Neural cell (in vitro differentiated cells): ENCODE measurements at regions not wholly inside any gene's neighbourhood (a gene's known extent, or its start where the extent isn't known, plus 50 kb on each side); places are given as distances from the start of the nearest gene placed in this dataset.

Experiments used
- H2AFZ ChIP-seq: fragments of 200-600, 300-800 bp; sonication (generic), shearing (Covaris generic); 2 replicates; pipeline ENCODE4 v1.6.0; 2014; ENCODE audit warnings: low read depth, mild to moderate bottlenecking, antibody characterized with exemption, low read length, moderate library complexity
- H3F3A ChIP-seq: fragments of 200-600 bp; shearing (Covaris generic); 2 replicates; pipeline ENCODE4 v1.6.1; 2016; ENCODE audit warnings: mild to moderate bottlenecking, moderate library complexity, mixed read lengths, antibody characterized with exemption, low read length; ENCODE audit not compliant: insufficient read depth, poor library complexity, severe bottlenecking
- H3K27ac ChIP-seq: fragments of 200-600, 300-800 bp; sonication (generic), shearing (Covaris generic); 2 replicates; pipeline ENCODE4 v1.5.1; 2014; ENCODE audit warnings: mild to moderate bottlenecking, low read length, moderate library complexity
- H3K27me3 ChIP-seq: fragments of 300-800, 200-600 bp; sonication (generic), shearing (Covaris generic); 2 replicates; pipeline ENCODE4 v1.6.0; 2014; ENCODE audit warnings: mild to moderate bottlenecking, low read depth, low read length, moderate library complexity; ENCODE audit not compliant: insufficient read depth
- H3K36me3 ChIP-seq: fragments of 300-800, 200-600 bp; sonication (generic), shearing (Covaris generic); 2 replicates; pipeline ENCODE4 v1.5.1; 2014; ENCODE audit warnings: mild to moderate bottlenecking, antibody characterized with exemption, low read length, moderate library complexity; ENCODE audit not compliant: insufficient read depth
- H3K4me2 ChIP-seq: fragments of 300-800, 200-600 bp; sonication (generic), shearing (Covaris generic); 2 replicates; pipeline ENCODE4 v1.6.0; 2014; ENCODE audit warnings: mild to moderate bottlenecking, low read length
- H3K4me3 ChIP-seq: fragments of 300-800, 200-600 bp; sonication (generic), shearing (Covaris generic); 2 replicates; pipeline ENCODE4 v1.5.1; 2014; ENCODE audit warnings: mild to moderate bottlenecking, low read length, moderate library complexity
- H3K79me2 ChIP-seq: fragments of 200-600 bp; shearing (Covaris generic); replicated peaks from 2 replicates; pipeline ENCODE4 v1.6.0; 2014; ENCODE audit warnings: mild to moderate bottlenecking, low read length, moderate library complexity; ENCODE audit not compliant: insufficient read depth
- H3K9ac ChIP-seq: fragments of 300-800, 200-600 bp; sonication (generic), shearing (Covaris generic); 2 replicates; pipeline ENCODE4 v1.6.1; 2016; ENCODE audit warnings: mild to moderate bottlenecking, low read length, mixed read lengths
- H3K9me2 ChIP-seq: fragments of 200-600 bp; shearing (Covaris generic); 2 replicates; pipeline ENCODE4 v1.6.1; 2016; ENCODE audit warnings: mild to moderate bottlenecking, low read length, mixed read lengths; ENCODE audit not compliant: insufficient read depth
- H3K9me3 ChIP-seq: fragments of 200-600, 300-800 bp; sonication (generic), shearing (Covaris generic); 2 replicates; pipeline ENCODE4 v1.6.1; 2016; ENCODE audit warnings: mild to moderate bottlenecking, mixed run types, low read length, moderate library complexity, mixed read lengths
- H4K20me1 ChIP-seq: fragments of 200-600 bp; shearing (Covaris generic); 2 replicates; pipeline ENCODE4 v1.6.1; 2016; ENCODE audit warnings: mild to moderate bottlenecking, mixed run types; ENCODE audit not compliant: insufficient read depth
- EP300 ChIP-seq: fragments of 450-650 bp; conservative IDR thresholded peaks from 2 replicates; pipeline ENCODE4 v1.6.1; 2014; ENCODE audit warnings: antibody characterized with exemption, mild to moderate bottlenecking, moderate library complexity; ENCODE audit not compliant: poor library complexity, severe bottlenecking
- EZH2 ChIP-seq: fragments of 200-600, 300-800 bp; shearing (Covaris generic), sonication (generic); IDR thresholded peaks from 2 replicates; pipeline ENCODE4 v1.6.1; 2014; ENCODE audit warnings: antibody characterized with exemption, low read length, borderline replicate concordance, mild to moderate bottlenecking; ENCODE audit not compliant: insufficient read depth, poor library complexity, severe bottlenecking
- MXI1 ChIP-seq: fragments of 450-650 bp; conservative IDR thresholded peaks from 2 replicates; pipeline ENCODE4 v1.6.1; 2014; ENCODE audit warnings: antibody characterized with exemption, mild to moderate bottlenecking; ENCODE audit not compliant: poor library complexity, severe bottlenecking
- POLR2AphosphoS5 ChIP-seq: IDR thresholded peaks from 2 replicates; pipeline ENCODE4 v1.6.1; 2012
- RAD21 ChIP-seq: fragments of 450-650 bp; conservative IDR thresholded peaks from 2 replicates; pipeline ENCODE4 v1.6.1; 2014; ENCODE audit warnings: antibody characterized with exemption, mild to moderate bottlenecking, moderate library complexity
- SMC3 ChIP-seq: fragments of 450-650 bp; conservative IDR thresholded peaks from 2 replicates; pipeline ENCODE4 v1.6.1; 2014; ENCODE audit warnings: antibody characterized with exemption, mild to moderate bottlenecking, moderate library complexity; ENCODE audit not compliant: poor library complexity
- TAF1 ChIP-seq: IDR thresholded peaks from 2 replicates; pipeline ENCODE4 v1.6.1; 2012; ENCODE audit warnings: low read depth
- TF ChIP-seq, protein P1 (sequence below): IDR thresholded peaks from 2 replicates; pipeline ENCODE4 v1.6.1; 2012; ENCODE audit warnings: borderline replicate concordance
- TF ChIP-seq, protein P2 (sequence below): fragments of 450-650 bp; IDR thresholded peaks from 2 replicates; pipeline ENCODE4 v1.5.1; 2014; ENCODE audit warnings: antibody characterized with exemption, mild to moderate bottlenecking, moderate library complexity; ENCODE audit not compliant: poor library complexity, severe bottlenecking

DNA sequence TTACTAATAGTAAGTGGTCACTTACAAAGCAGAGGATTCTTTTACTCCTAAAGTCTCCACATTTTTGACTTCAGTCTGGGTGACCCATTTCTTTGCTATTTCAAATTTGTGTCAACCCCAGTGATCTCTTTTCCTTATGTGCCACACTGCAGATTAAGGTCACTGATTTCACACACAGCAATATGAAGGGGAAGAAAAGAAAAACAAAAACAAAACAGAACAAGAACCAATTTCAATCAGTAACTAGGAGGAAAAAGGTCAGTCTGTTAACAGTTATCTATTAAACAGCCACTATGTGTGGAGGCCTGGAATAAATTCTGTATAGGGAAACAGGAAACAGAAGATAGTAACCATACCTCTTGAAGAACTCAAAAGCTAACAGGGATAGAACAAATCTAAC, 72.0 kb upstream of the ACVR2A start:
- TF ChIP-seq EZH2 (no peak), TAF1 (no peak), RAD21 (no peak), POLR2AphosphoS5 (no peak), EP300 (no peak), SMC3 (no peak)
- TF ChIP-seq, protein P1, sequence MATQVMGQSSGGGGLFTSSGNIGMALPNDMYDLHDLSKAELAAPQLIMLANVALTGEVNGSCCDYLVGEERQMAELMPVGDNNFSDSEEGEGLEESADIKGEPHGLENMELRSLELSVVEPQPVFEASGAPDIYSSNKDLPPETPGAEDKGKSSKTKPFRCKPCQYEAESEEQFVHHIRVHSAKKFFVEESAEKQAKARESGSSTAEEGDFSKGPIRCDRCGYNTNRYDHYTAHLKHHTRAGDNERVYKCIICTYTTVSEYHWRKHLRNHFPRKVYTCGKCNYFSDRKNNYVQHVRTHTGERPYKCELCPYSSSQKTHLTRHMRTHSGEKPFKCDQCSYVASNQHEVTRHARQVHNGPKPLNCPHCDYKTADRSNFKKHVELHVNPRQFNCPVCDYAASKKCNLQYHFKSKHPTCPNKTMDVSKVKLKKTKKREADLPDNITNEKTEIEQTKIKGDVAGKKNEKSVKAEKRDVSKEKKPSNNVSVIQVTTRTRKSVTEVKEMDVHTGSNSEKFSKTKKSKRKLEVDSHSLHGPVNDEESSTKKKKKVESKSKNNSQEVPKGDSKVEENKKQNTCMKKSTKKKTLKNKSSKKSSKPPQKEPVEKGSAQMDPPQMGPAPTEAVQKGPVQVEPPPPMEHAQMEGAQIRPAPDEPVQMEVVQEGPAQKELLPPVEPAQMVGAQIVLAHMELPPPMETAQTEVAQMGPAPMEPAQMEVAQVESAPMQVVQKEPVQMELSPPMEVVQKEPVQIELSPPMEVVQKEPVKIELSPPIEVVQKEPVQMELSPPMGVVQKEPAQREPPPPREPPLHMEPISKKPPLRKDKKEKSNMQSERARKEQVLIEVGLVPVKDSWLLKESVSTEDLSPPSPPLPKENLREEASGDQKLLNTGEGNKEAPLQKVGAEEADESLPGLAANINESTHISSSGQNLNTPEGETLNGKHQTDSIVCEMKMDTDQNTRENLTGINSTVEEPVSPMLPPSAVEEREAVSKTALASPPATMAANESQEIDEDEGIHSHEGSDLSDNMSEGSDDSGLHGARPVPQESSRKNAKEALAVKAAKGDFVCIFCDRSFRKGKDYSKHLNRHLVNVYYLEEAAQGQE: no peak
- TF ChIP-seq, protein P2, sequence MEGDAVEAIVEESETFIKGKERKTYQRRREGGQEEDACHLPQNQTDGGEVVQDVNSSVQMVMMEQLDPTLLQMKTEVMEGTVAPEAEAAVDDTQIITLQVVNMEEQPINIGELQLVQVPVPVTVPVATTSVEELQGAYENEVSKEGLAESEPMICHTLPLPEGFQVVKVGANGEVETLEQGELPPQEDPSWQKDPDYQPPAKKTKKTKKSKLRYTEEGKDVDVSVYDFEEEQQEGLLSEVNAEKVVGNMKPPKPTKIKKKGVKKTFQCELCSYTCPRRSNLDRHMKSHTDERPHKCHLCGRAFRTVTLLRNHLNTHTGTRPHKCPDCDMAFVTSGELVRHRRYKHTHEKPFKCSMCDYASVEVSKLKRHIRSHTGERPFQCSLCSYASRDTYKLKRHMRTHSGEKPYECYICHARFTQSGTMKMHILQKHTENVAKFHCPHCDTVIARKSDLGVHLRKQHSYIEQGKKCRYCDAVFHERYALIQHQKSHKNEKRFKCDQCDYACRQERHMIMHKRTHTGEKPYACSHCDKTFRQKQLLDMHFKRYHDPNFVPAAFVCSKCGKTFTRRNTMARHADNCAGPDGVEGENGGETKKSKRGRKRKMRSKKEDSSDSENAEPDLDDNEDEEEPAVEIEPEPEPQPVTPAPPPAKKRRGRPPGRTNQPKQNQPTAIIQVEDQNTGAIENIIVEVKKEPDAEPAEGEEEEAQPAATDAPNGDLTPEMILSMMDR: no peak
- Histone ChIP-seq H2AFZ (no peak overlapping the region), H4K20me1 (no peaks in the 10 kb centered on the region), H3K4me3 (no peak overlapping the region), H3K36me3 (no peaks in the 10 kb centered on the region), H3K27me3 (no peaks in the 10 kb centered on the region), H3K9me2 (no peaks in the 10 kb centered on the region), H3K4me2 (no peak overlapping the region), H3K79me2 (no peaks in the 10 kb centered on the region), H3K27ac (no peak overlapping the region), H3F3A (no peaks in the 10 kb centered on the region), H3K9ac (no peak overlapping the region), H3K9me3 (no peaks in the 10 kb centered on the region)

DNA sequence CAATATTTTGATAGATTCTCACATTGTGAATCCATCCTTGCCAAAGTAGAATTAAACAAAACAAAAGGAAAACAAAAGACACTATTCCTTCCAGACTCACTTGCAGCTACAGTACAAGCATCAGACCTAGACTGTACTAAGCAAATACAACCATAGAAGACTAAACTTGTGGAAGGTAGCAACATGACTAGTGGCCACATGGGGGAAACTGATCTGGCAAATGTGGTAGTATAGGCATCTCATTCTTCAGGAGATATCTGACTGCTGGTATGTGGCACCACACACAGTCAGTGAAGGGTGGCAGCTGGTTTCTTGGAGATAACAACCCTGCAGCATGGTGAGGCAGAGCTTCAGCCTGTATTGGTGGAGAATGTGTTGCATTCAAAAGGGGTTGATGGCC, 81.0 kb upstream of the ACVR2A start:
- Histone ChIP-seq H3K4me2 (no peak overlapping the region), H3F3A (no peaks in the 10 kb centered on the region), H3K36me3 (no peaks in the 10 kb centered on the region), H3K27ac (no peak overlapping the region), H3K9me2 (no peaks in the 10 kb centered on the region), H3K27me3 (no peaks in the 10 kb centered on the region), H3K79me2 (no peaks in the 10 kb centered on the region), H3K4me3 (no peak overlapping the region), H3K9ac (no peak overlapping the region), H2AFZ (no peak overlapping the region), H4K20me1 (no peaks in the 10 kb centered on the region), H3K9me3 (no peaks in the 10 kb centered on the region)
- no peak for TF ChIP-seq MXI1
- TF ChIP-seq SMC3: no peak
- TF ChIP-seq, protein P2: no peak
- TF ChIP-seq EZH2: no peak
- no peak for TF ChIP-seq TAF1
- no peak for TF ChIP-seq EP300
